Pons (tissue), 1 donor: ENCODE measurements at regions not wholly inside any gene's neighbourhood (a gene's known extent, or its start where the extent isn't known, plus 50 kb on each side); places are given as distances from the start of the nearest gene placed in this dataset.
A peak's percentile ranks its signal among the peaks of the same experiment; 100 is the strongest.

ENCODE experiments used
- DNase-seq: peaks from one replicate; pipeline ENCODE4 v3.0.0-alpha.2; 2016; ENCODE audit warnings: low spot score

- DNase-seq = no peak
Observed at GRCh38 chr18:47595831-47596501, 334.5 kb downstream of the SMAD2 start.

DNA sequence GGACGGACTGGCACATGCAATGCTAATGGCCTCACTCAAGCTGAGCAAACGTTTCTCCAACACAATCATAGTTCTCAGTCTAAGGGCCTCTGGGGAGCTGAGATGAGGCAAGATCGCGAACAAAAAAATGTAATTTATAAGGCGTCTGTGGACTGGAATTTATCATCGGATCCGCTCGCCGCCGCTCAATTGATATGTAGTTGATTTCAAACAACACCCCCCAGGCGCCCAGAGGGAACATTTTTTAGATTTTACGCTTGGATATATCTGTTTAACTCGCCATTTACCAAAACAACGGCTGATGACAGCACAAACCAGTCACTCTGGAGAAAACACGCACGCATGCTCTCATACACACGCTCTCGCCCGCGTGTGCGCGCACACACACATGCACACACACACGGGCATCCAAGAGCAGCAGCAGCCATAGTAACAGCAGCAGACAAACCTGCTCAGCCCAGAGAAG lies 335.8 kb downstream of the SMAD2 start:
- DNase-seq = peak; percentile 8

GRCh38 chr18:47593744-47594472 lies 336.6 kb downstream of the SMAD2 start:
- peak; percentile 19 for DNase-seq

GRCh38 chr18:47591429-47591828 lies 339.0 kb downstream of the SMAD2 start:
- no peak for DNase-seq

- no peak for DNase-seq
Observed at GRCh38 chr18:47587587-47587986, 336.1 kb upstream of the SKOR2 start.

DNA sequence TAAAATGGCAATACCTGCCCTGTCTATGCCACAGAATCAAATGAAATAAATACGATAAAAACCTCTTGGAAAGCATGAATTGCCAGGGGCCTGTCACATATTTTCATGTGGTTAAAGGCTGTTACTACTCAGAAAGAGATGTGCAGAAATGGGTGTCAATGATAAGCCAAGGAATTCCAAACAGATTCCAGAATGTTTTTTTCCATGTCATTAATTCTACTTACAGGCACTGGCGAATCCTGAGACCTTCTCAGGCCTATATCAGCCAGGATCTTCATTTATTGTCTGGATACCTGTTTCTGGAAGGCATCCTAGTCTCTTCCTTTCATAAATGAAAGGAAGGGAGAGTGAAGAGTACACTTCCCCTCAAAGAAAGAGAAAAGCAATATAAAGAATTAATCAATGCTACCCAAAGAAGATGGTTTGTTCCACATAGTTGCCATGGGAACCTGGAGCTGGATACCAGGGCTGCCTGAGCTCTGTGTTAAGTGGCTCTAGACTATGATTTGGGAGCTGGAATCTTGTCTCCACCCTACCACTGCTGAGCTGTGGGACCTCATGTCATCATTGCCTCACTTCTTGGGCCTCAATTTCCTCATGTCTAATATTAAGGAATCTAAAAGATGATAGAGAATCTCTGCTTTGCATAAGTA lies 335.1 kb upstream of the SKOR2 start:
- DNase-seq = no peak

- DNase-seq = no peak
Observed at GRCh38 chr18:47585914-47586313, 334.5 kb upstream of the SKOR2 start.

DNA sequence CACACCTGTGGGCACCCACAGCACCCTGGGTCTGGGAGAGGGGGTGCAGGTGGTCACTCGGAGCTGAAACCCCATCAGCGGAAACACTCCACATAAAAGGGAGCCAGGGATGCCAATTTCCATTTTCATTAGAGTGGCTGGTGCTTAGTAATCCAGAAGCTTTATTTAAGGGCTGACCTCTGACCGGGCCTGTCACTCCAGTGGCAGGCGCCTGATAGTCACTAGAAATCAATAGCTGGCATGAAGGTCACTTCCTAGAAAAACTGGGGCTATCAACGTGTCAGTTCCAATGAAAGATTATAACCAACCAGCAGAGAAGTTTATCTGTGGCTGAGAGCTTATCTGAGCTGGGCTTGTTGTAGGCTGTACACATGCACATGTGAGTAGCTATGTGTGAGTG lies 333.7 kb upstream of the SKOR2 start:
- no peak for DNase-seq

DNA sequence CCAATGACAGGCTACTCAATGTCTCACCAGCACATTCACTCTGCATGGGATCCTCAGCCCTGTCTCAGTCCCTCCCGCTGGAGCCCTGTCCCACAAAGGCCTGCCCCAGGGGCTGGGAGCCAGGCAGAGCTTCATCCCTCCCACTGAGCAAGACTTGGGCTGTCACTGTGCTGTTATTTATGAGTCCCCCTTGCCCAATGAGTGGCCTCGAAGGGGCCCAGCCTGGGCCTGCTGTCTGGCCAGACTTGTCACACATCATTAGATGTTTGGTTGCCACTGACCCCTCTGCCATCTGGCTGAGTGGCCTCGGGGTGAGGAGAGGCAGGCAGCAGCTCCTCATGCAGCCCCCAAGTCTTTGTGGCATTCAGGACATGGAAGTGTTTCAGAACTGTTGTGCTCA lies 330.6 kb upstream of the SKOR2 start:
- no peak for DNase-seq

DNA sequence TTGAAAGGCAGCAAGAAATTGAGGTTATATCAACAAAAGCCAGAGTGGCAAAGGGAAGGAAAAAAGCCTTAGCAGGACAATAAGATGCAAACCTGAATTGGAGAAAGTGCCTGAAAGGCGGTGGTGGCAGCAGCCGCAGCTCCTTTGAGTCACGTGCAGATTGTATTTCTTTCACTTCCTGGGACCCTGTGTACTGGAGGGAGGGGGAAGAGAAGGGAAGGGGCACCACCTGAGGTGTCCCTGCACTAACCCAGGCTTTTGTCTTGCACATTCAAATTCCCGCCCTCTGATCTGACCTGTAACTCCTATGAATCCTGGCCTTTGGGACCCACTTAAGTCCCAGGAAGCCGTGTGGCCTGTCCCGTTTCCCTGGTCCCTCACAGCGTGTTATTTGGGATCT lies 326.1 kb upstream of the SKOR2 start:
- DNase-seq = no peak

- DNase-seq = no peak
Observed at GRCh38 chr18:47574966-47575365, 323.5 kb upstream of the SKOR2 start.

- DNase-seq = no peak
Observed at GRCh38 chr18:47571957-47572356, 320.5 kb upstream of the SKOR2 start.

- no peak for DNase-seq
Observed at GRCh38 chr18:47566809-47567208, 315.3 kb upstream of the SKOR2 start.

- no peak for DNase-seq
Observed at GRCh38 chr18:47560723-47561715, 309.6 kb upstream of the SKOR2 start.

DNA sequence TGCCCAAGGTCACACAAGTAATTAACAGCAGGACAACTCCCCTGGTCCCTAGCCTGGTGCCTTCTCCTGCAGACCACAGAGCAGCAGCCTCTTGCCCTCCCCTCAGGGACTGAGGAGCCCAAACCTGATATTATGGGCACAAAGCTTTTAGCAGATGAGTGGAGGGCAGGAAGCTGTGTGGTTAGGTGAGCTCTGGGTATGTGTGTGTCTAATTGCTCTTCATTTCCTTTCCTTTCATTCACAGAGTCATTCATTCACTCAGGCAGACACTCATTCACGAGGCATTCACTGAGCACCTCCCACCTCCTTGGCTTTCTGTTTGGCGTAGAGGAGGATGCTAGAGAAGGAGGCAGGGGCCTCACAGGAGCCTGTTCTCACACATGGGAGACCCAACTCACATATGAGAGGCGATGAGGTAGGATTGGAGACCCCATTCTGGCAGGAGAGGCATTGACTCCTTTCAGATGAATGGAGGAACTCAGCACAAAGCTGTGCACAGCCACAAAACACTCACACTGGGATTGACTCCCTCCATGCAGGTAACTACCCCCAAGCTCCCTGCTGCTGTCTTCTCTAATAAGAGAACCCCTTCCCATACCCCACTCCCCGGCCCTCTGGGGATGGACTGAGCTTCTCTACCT lies 306.8 kb upstream of the SKOR2 start:
- DNase-seq = no peak

DNA sequence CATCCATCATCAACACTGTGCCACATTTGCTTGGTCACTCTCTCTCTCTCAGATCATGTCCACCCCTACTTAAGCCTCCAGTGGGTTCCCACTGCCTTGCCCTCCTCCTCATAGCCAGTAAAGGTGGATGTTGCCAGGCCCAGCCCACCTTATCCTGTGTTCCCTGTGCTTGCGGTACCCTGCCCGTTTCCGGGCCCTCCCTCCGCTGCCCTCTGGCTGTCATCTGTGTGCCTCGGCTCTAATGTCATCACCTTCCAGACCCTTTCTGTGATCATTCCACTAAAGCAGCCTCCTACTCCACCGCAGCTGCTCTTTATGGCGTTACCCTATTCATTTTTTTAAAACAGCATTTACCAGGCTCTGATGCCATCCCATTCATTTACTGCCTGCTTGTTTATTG lies 305.7 kb upstream of the SKOR2 start:
- no peak for DNase-seq

DNA sequence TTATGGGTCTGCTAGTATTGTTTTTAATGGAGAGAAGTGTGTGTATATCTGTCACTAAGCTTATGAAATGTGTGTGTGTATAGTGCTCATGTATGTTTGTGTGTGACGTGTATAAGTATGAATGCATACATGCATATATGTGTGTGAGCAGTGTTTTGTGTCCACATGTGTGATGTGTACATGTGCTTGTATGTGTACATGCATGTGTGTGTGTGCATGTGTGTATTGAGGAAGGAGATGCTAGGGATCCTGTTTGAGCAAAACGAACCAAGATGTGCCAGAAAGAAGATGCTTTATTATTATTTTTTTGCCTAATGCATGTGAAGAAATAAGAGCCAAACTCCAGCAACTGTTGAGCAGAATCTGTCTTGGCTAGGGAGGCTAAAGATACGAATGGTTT lies 301.3 kb upstream of the SKOR2 start:
- no peak for DNase-seq

GRCh38 chr18:47550611-47551010 lies 299.2 kb upstream of the SKOR2 start:
- DNase-seq = no peak

GRCh38 chr18:47549021-47549540 lies 297.6 kb upstream of the SKOR2 start:
- no peak for DNase-seq

DNA sequence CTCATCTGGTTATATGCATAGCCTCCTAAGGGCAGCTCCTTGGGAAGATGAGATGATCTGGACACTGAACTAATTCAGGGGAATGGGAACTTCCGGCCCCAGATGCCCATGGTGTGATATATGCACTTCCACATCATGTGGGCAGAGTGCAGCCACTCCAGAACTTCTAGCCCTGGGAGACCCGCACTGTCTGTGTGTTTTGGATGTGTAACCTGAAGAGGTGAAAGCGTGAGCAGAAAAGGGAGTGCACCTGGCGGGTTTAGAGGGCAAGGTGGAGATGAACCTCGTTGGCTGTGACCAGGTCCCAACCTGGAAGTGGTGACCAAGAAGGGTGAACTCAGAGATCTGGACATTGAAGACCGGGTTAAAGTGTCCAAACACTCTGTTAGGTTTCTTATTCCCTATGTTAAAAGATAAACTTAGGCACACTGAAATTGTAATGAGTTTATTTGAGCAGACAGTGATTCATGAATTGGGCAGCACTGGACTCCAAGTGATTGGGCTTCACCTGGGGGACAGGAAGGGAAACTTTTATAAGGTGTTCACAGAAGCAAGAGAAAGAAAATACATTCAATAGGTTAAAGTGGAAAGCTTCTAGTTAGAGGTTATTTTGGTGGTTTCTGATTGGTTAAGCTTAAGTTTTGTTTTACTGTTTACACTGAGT lies 296.2 kb upstream of the SKOR2 start:
- DNase-seq = no peak

GRCh38 chr18:47545613-47546012 lies 294.2 kb upstream of the SKOR2 start:
- DNase-seq = no peak
